ENCODE measurements at regions not wholly inside any gene's neighbourhood (a gene's known extent, or its start where the extent isn't known, plus 50 kb on each side); places are given as distances from the start of the nearest gene placed in this dataset.

DNA sequence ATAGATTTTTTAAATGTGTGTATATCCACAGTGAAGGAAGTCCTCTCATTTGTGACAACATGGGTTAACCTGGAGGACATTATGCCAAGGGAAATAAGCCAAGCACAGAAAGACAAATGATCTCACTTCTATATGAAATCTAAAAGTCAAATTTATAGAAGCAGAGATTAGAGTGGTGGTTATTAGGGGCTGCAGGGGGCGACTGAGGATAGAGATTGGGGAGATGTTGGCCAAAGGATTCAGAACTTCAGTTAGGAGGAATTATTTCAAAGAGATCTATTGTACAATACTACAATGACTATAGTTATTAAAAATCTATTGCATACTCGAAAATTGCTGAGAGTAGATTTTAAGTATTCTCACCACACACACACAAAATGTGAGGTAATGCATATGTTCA, 252.4 kb upstream of the SLC39A10 start:
- DNase-seq, result no peak

DNA sequence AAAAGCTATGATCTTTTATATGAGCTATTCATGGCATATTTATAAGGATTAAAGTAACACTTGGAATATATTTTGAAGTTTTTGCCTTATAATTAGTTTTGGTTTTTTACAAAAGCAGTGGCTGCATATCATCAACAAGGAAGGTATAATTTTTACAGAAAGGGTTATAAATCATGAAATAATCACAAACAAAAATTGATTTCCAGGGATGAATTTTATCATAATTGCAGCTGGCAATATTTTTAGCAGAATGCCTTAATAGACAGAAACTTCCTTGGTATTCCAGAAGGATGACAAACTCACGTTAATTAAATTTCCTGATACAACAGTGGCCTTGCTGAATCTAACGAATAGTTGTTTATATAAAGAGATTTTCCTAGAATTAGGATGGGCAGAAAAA, 260.5 kb upstream of the SLC39A10 start:
- DNase-seq, result no peak

DNA sequence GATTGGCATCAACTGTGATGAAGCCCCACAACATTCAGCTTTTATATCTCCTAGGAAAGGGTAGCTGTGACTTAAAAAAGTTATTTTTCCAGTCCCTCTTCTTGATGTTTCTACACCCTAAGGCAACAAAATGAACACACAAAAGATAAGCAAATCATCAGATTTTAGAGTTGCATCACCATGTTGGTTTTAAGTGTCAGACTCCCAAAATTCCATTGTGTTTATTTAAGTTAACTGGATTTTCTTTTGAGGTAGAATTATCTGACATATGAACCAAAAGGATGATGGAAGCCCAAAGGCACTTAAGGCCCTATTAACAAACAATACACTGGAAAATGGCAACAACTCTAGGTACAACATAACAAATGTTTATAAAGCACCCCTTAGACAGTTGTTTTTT, 261.7 kb upstream of the SLC39A10 start:
- peak; percentile 20 for DNase-seq

DNA sequence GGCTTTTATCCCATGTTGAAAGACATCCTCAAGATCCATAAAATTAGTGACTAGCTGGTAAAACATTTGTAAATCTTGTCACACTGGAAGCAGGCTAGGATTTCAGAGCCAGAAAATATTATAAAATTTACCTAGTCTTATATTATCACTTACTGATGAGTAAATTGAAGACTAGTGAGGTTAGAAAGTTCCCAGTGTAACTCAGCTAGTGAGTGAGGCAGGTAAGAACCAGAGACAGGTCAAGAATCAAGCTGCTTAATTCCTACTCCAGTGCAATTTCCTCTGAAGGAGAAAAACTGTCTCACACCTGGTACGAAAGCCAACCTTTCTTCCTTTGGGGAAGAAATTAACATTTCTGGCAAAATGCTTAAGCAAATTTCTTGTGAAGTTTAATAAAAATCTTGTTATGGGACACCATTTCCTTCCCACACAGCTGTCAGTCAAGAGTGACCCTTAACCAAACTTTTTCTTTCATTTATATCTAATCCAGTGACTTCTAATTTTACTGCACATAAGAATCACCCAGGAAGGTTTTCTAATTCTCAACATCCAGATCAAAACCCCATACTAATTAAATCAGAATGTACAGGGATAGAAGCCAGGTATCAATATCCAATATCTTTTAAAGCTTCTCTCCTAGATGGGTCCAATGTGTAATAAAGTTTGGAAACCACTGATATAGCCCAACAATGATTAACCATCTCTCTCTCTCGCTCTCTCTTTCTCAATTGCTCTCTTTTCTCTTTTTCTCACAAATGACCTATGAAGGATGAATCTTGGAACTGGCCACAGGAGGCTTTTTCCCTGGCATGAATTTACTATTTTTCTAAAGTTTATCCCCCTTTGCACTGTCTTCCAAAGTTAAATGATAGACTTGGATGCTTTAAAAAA, 264.3 kb upstream of the SLC39A10 start:
- no peak for DNase-seq

DNA sequence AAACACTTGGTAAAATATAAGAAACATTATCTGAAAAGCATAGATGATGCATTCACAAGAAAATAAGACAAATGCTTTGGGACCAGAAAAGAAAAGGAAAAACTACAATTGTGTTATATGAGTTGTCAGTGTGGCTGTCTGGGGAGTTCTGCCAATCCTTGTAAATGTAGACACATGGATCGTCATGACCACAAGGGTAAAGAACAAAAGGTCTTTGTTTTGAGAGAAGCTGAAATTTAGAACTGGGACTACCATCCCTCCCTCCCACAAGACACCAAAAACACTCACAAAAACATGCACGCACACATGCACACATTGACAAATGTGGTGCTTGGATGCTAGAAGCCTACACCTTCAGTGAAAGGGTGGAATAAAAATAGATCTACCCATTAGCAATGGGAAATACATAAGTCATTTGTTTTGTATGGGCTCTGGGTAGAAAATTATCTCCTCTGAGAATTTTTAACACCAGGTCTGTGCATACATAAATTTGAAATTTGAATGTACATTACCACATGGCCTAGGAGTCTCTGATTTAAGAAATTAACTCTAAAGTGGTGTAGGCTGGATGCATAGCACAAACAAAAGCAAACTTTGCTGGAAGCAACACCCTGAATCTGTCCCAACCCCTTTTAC, 266.2 kb upstream of the SLC39A10 start:
- no peak for DNase-seq

DNA sequence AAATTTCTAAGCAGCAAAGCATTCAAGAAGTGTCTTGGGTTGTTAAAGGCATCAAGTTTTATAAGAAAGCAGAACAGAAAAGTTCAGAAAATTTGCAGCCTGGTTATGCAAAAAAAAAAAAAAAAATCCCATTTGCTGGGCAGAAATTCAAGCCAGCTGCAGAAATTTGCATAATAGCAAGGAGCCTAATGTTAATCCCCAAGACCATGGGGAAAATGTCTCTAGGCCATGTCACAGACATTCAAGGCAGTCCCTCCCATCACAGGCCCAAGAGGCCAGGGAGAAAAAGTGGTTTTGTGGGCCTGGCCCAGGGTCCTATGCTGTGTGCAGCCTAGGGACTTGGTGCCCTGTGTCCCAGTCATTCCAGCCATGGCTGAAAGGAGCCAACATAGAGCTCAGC, 269.0 kb upstream of the SLC39A10 start:
- DNase-seq, result no peak

DNA sequence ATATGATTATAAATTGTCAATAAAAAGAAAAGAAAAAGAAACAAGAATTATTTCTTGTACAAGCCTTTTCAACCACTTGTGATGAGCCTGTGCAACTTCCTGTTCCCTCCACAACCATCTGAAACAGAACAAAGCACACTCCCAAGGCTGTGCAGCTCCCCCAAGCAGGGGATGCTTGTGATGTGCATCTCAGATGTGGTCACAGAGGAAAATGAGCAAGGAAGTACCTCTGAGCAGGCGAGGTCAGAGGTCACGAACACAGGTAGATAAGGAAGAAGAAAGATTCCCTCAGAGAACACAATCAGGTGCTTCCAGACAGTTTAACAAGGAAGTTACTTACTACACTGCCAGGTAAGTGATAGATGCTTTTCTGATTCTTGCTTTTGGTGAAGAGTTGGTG, 274.8 kb upstream of the SLC39A10 start:
- DNase-seq, result no peak

DNA sequence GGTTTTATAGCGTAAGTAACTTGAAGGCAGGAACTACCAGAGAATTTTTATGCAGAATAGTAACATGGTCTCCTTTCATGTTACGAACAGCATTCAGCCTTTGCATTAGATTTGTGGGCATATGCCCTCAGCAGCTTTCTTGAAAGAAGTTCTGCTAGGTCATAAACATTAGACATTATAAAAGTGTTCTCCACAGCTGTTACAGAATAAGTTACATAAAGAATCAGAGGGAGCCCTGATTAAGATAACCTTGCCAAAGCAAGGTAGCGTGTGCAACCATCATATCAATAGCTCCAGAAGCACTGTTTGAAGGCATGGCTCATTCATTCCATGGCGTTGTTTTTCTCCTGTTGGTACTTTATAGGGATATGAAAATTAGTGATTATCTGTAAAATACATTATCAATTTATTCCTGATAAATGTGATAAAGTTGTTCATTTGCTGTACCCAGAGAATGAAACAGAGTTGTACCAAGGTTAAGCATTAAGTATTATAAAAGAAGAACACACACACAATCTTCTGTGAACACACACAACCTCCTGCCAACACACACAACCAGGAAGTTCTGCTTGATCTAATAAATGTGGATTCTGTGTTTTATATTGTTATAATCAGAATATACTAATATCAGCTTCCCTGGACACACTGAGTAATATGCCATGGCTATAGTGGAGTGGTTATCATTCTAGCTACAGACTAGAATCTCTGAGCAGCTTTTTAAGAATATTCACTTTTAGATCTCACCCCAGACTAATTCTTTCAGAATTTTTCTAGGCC, 286.7 kb upstream of the SLC39A10 start:
- no peak for DNase-seq

DNA sequence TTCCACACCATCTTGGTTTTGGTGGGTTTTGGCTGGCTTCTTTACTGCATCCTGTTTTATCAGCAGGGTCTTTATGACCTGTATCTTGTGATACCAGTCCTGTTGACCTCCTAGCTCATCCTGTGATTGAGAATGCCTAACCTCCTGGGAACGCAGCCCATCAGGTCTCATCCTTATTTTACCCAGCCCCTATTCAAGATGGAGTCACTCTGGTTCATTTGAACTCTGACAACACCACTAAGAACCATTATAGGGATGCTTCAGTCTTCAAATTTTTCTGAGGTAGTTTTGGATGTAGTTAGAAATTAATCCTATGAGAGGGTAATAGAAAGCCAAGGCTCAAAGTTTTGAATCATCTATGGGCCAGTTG, 287.8 kb upstream of the SLC39A10 start:
- DNase-seq, result no peak

DNA sequence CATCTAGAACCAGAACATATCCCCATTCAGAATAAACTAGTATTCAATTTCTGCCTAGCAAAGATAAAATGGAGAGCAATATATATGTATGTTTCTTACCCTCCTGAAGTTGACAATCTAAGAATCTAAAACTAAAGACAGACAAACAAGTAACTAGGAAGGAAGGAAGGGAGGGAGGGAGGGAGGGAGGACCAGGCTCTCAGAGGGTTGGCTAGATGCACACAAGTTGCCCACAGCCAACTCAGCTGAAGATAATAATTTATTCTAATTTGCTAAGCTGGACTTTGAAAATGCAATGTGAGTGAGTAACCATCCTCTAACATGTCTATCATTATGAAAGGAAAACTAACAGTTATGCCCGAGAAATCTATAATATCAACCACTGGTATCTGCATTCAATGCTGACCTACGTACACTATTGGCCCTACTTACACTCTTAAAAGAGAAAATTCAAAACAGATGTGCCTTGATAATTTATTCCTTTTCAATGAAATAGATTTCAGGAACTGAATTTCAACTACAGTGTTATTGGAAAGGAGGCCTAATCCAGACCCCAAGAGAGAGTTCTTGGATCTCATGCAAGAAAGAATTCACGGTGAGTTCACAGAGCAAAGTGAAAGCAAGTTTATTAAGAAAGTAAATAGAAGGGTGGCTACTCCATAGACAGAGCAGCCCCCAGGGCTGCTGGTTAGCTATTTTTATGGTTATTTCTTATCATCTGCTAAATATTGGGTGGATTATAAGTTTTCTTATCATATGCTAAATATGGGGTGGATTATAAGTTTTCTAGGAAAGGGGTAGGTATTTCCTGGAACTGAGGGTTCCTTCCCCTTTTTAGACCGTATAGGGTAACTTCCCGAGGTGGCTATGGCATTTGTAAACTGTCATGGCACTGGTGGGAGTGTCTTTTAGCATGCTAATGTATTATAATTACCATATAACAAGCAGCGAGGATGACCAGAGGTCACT, 288.5 kb upstream of the SLC39A10 start:
- no peak for DNase-seq

DNA sequence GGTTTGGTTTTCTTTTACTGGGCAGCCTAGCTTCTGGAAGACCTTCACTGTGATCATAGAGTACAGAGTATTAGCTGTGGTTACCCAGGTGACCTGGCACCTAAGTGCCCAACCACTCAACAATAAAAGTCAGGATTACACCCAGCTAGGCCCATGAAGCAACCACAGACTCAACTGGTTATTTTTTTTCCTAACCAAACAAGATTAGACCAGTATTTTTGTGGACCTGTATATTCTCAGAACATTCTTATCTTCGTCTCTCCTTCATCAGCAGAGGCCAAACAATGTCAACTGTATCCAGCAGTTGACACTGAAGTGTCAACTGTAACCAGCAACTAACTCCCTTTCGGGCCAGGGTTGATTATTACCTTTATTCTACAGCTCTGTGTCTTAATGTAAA, 289.2 kb upstream of the SLC39A10 start:
- DNase-seq, result no peak

DNA sequence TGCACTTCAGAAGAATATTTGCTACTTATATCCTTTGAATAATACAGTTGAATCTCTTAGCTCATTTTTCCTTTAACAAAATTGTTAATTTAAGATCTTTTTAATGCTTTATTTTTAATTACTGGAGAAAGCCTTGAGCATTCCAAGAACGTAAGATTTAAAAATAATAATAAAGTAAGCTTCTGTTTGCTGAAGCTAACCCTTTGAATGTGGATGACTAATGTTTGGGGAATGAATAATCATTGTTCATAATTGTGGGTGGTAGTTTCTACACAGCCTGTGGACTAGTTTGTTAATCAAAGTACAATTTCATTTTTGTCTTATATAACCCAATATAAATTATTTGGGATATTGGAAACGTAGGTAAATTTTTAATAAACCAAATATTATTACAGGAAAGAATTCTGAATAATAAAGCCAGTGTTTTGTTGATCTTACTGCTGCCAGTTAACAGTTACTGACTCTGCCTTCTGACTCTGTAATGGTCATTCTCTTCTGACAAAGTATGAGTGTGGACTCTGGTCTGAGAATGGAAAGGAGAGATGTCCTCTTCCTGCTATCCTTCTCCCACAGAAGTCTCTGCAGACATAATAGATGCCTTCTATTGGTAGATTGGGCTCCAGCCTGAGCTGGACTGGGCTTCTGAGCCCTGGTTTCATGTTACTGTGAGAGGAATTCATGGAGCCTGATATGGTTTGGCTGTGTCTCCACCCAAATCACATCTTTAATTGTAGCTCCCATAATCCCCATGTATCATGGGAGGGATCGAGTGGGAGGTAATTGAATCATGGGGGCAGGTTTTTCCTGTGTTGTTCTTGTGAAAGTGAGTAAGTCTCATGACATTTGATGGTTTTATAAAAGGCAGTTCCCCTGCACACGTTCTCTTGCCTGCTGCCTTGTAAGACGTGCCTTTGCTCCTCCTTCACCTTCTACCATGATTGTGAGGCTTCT, 292.7 kb upstream of the SLC39A10 start:
- peak; percentile 65 for DNase-seq

DNA sequence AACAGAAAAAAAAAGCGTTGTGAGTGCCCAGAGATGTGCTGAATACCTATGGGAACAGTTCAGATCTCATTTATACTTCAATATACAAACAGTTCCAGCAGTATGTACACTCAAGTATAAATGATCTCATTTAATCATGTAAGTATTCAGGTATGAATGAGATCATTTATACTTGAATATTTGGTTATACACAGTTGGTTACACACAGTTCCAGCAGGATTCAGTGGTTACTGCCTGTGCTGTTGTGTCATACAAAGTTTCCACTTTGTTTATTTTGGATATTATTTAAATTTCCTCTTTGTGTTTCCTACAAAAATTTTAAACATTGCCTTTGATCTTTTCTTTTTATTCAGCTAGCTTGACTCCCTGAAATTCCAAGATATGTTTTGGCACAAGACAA, 293.5 kb upstream of the SLC39A10 start:
- DNase-seq, result peak; percentile 56

DNA sequence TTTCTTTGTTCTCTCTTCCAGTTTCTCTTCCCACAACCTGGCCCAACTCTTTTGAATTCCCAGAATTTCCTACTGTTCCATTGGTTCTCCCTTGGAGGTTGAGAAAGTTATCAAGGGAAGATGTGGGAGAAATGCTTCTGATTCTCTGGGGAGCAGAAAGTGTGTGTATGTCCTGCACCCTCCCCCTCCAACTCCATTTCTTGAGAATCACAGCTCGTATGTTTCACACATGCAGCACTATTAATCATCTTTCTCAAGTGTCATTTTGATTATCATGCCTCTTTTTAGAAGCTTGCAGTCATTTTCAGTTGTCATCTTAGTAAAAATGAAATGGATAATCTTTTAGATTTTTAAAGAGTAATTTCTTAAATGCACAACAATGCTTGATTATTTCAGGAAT, 296.8 kb upstream of the SLC39A10 start:
- DNase-seq, result no peak

DNA sequence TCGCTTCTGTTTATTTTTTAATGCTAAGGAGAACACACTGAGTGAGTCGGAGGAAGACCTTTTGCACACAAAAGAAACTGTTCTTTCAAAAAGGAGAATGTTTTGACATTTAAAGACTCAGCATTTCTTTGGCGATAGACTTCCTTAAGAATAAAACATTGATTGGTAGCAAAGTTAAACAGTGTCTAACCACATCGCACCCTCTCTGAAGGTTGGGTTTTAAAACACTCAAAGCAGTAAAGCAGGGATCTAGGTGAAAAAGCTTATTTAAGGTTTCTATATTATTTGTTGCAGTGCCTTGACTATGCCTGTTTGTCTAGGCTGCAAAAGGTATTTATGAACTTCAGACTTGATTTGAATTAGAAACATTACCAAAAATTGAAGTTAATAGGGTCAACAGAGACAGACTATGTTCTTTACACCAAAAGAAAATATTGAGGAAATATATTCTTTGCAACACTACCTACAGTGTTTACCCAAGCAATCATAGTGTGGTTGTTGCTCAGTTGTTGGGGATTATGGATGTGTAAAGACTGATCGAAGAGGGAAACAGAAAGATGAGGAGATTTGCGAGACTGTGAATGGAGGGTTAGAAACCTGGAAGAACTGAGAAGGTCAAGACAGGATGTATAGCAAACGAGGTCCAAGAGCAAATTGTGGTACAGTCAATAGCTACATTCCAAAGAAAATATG, 297.8 kb upstream of the SLC39A10 start:
- no peak for DNase-seq

DNA sequence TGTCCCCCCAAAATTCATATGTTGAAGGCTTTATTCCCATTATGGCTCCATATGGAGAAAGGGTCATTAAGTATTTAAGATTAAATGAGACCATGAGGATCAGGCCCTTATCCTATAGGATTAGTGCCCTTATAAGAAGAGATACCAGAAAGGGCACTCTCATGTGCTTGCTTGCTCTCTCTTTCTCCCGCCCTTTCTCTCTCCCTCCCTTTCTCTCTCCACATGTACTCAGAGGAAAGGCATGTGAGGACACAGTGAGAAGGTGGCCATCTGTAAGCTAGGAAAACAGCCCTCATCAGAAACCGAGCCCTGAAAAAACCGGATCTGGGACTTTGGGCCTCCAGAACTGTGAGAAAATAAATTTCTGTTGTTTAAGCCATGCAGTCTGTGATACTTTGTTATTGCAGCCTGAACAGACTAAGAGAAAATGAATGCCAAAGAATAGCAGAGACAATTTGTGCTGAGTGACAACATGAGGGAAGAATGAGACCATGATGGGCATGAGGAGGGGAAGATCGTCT, 300.0 kb upstream of the SLC39A10 start:
- peak; percentile 12 for DNase-seq

DNA sequence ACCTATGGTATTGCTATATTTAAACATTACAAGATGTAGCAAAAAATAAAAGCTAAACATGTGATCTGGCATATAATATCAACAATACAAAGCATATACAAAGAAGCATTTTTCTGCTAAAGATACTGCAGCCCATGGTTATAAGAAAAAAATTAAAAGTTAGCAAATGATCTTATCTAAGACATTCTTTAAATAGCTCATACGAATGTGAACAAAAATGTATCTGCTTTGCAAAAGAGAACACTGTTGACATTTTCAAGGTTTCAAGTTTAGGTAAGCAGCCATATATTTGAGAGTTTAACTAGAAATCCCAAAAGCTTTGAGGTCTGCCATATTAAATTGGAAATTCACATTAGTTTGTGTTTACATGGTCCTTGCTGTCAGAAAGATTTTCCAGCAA, 301.0 kb upstream of the SLC39A10 start:
- no peak for DNase-seq

DNA sequence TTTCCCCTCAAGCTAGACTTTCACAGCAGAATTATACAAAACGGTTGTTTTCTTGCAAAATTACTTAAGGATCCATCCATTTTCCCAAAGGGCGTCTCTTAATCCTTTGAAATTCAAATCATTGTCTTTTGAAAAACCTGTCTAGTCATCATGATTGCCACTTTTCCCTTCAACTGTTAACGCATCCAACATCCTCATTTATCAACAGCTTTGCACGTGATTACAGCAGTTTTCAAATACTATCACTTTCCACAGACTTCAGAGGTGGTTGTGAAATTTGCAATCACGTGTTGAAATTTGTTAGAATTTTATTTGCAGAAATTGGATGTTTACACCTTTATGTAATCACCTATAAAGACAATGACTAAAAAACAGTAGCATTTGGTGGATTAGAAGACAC, 304.4 kb upstream of the SLC39A10 start:
- no peak for DNase-seq

DNA sequence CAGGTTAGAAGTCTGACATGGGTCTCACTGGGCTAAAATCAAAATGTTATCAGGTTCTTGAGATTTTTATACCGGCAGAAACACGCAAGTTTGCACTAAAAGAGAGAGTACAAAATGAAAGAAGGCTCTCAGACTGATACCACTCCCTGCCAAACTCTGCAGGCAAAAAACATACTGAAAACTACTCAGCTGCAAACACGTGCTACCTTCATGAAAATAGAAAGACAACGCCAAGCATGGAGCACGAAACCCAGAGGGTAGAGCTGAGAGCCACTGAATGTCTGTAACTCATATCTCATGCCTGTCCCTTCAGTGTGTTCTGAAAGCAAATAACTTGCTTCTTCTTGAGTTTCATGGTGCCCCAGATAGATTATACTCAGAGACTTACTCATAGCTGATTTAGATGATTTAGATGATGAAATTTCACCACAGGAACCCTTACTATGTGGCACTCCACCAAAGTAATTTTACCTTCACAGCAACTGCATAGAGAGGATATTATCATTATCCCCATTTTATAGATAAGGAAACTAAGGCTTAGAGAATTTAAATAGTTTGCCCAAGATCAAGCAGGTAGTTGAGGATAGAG, 313.0 kb upstream of the SLC39A10 start:
- peak; percentile 25 for DNase-seq

DNA sequence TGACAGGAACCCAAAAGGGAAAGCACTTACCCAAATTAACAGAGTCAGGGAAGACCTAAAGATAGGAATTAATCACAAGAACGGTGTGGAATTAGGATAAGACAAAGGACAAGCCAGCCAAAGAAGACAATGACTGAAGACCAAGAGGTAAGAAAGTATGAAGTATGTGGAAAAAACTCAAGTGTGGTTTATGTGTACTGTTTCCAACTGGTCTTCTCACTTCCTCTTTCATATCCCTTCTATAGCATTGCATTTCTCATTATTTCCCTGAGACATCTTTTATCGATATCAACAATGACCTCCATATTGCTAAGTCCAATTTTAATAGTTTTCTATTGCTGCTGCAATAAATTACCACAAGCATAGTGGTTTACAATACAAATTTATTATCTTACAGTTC, 313.5 kb upstream of the SLC39A10 start:
- no peak for DNase-seq
